CD4-positive, alpha-beta T cell treated with Interleukin-21 for 1 hour (primary cell): ENCODE measurements at regions not wholly inside any gene's neighbourhood (a gene's known extent, or its start where the extent isn't known, plus 50 kb on each side); places are given as distances from the start of the nearest gene placed in this dataset.

Source experiments
- DNase-seq: peaks from one replicate; pipeline ENCODE4 v3.0.0-alpha.2; 2020

GRCh38 chr17:34203018-34203638 lies 52.0 kb upstream of the CCL2 start:
- DNase-seq = no peak

GRCh38 chr17:34204402-34204801 lies 50.7 kb upstream of the CCL2 start:
- DNase-seq = no peak
